Skeletal muscle cell (primary cell): ENCODE measurements at regions not wholly inside any gene's neighbourhood (a gene's known extent, or its start where the extent isn't known, plus 50 kb on each side); places are given as distances from the start of the nearest gene placed in this dataset.

Source experiments
- DNase-seq: peaks from one replicate; pipeline ENCODE4 v3.0.0-alpha.2; 2010; ENCODE audit warnings: low read depth
- H3K4me3 ChIP-seq: 2 replicates; pipeline ENCODE4 v1.5.1; 2011; ENCODE audit warnings: low read depth, mild to moderate bottlenecking, control low read depth, low read length, moderate library complexity

- no peak overlapping the region for H3K4me3 ChIP-seq
- no peak for DNase-seq
These were observed 50.8 kb upstream of the ZMIZ1 start for GRCh38 chr10:79017882-79018520.

GRCh38 chr10:79018521-79019011 is 50.2 kb upstream of the ZMIZ1 start:
- H3K4me3 ChIP-seq, result no peak overlapping the region
- no peak for DNase-seq
